ENCODE measurements at regions not wholly inside any gene's neighbourhood (a gene's known extent, or its start where the extent isn't known, plus 50 kb on each side); places are given as distances from the start of the nearest gene placed in this dataset.

DNA sequence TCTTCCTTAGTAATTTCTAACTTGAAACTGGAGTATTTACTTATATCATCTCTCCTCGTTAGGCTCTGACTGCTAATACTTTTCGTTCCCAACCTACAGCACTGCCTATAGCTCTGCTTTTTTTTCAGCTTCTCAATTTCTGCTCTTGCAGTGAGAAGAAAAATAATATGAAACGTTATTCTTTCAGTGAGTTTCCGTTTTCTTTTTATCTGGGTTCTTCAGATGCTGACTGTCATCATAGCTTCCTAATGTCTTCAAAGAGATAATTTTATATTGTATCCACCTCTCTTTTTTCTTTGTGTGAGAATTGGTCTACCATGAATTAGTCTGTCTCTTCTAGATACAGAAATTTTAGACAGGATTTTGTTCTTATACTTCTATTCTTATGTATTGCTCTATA lies 454.9 kb downstream of the LMO7 start:
- no peaks in the 10 kb centered on the region for H3K4me1 ChIP-seq (ENCODE audit: control insufficient read depth, extremely low read depth, insufficient read depth, low read length)
- H3K4me3 ChIP-seq (ENCODE audit: control insufficient read depth in 2 of 3, extremely low read depth in 1 of 3, insufficient read depth in 2 of 3, low read depth in 1 of 3, low read length in 3 of 3), result no peak overlapping the region
- H4K20me1 ChIP-seq (ENCODE audit: control insufficient read depth, extremely low read depth, insufficient read depth, low read length), result no peaks in the 10 kb centered on the region
- FAIRE-seq (no peak), DNase-seq (ENCODE audit: low read depth, low spot score) (no peak)
- no peaks in the 10 kb centered on the region for H3K27me3 ChIP-seq (ENCODE audit: control insufficient read depth, extremely low read depth, insufficient read depth, low read length)
- no peak overlapping the region for H3K27ac ChIP-seq (ENCODE audit: control insufficient read depth, insufficient read depth, low read length)
- no peaks in the 10 kb centered on the region for H3K79me2 ChIP-seq (ENCODE audit: control insufficient read depth, insufficient read depth, low read length)
- H2AFZ ChIP-seq (ENCODE audit: control insufficient read depth, low read length), result no peak overlapping the region
- no peak overlapping the region for H3K9ac ChIP-seq (ENCODE audit: control insufficient read depth, extremely low read depth, insufficient read depth, low read length)
- no peaks in the 10 kb centered on the region for H3K36me3 ChIP-seq (ENCODE audit: control insufficient read depth in 2 of 2, extremely low read depth in 1 of 2, insufficient read depth in 2 of 2, low read length in 2 of 2)
- H3K4me2 ChIP-seq (ENCODE audit: control insufficient read depth, extremely low read depth, insufficient read depth, low read depth, low read length), result no peak overlapping the region
- H3K9me1 ChIP-seq (ENCODE audit: control insufficient read depth, extremely low read depth, insufficient read depth, low read length), result no peaks in the 10 kb centered on the region
- TF ChIP-seq, protein P1, sequence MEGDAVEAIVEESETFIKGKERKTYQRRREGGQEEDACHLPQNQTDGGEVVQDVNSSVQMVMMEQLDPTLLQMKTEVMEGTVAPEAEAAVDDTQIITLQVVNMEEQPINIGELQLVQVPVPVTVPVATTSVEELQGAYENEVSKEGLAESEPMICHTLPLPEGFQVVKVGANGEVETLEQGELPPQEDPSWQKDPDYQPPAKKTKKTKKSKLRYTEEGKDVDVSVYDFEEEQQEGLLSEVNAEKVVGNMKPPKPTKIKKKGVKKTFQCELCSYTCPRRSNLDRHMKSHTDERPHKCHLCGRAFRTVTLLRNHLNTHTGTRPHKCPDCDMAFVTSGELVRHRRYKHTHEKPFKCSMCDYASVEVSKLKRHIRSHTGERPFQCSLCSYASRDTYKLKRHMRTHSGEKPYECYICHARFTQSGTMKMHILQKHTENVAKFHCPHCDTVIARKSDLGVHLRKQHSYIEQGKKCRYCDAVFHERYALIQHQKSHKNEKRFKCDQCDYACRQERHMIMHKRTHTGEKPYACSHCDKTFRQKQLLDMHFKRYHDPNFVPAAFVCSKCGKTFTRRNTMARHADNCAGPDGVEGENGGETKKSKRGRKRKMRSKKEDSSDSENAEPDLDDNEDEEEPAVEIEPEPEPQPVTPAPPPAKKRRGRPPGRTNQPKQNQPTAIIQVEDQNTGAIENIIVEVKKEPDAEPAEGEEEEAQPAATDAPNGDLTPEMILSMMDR (optimal IDR thresholded peaks at IDR 0.05 in 1 of 3, IDR thresholded peaks at IDR 0.05 in 1 of 3, conservative IDR thresholded peaks at IDR 0.05 in 1 of 3; ENCODE audit: extremely low read depth in 1 of 3, insufficient read depth in 2 of 3, low read length in 3 of 3), result no peak
- TF ChIP-seq EZH2 (IDR thresholded peaks at IDR 0.05; ENCODE audit: low read length), result no peak
- no peaks in the 10 kb centered on the region for H3K9me3 ChIP-seq (ENCODE audit: control insufficient read depth, low read depth, low read length)
- dilution Hi-C loops (cut with MboI; ENCODE audit: extremely low pct_ligation_motif_present, low sequenced_read_pairs), result no loop called here

DNA sequence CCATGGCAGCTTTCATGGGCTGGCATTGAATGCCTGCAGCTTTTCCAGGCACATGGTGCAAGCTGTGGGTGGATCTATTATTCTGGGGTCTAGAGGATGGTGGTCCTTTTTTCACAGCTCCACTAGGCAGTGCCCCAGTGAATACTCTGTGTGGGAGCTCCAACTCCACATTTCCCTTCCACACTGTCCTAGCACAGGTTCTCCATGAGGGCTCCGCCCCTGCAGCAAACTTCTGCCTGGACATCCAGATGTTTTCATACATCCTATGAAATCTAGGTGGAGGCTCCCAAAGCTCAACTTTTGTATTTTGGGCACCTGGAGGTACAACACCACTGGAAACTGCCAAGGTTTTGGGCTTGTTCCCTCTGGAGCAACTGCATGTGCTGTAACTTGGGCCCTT lies 450.6 kb downstream of the LMO7 start:
- DNase-seq (ENCODE audit: low read depth, low spot score) (no peak), FAIRE-seq (no peak)
- H3K9ac ChIP-seq (ENCODE audit: control insufficient read depth, extremely low read depth, insufficient read depth, low read length), result no peak overlapping the region
- no peaks in the 10 kb centered on the region for H3K9me3 ChIP-seq (ENCODE audit: control insufficient read depth, low read depth, low read length)
- dilution Hi-C loops (cut with MboI; ENCODE audit: extremely low pct_ligation_motif_present, low sequenced_read_pairs), result no loop called here
- no peaks in the 10 kb centered on the region for H3K27me3 ChIP-seq (ENCODE audit: control insufficient read depth, extremely low read depth, insufficient read depth, low read length)
- H3K4me3 ChIP-seq (ENCODE audit: control insufficient read depth in 2 of 3, extremely low read depth in 1 of 3, insufficient read depth in 2 of 3, low read depth in 1 of 3, low read length in 3 of 3), result no peak overlapping the region
- TF ChIP-seq, protein P1 (optimal IDR thresholded peaks at IDR 0.05 in 1 of 3, IDR thresholded peaks at IDR 0.05 in 1 of 3, conservative IDR thresholded peaks at IDR 0.05 in 1 of 3; ENCODE audit: extremely low read depth in 1 of 3, insufficient read depth in 2 of 3, low read length in 3 of 3), result no peak
- TF ChIP-seq EZH2 (IDR thresholded peaks at IDR 0.05; ENCODE audit: low read length), result no peak
- H3K79me2 ChIP-seq (ENCODE audit: control insufficient read depth, insufficient read depth, low read length), result no peaks in the 10 kb centered on the region
- no peak overlapping the region for H3K4me2 ChIP-seq (ENCODE audit: control insufficient read depth, extremely low read depth, insufficient read depth, low read depth, low read length)
- no peaks in the 10 kb centered on the region for H3K4me1 ChIP-seq (ENCODE audit: control insufficient read depth, extremely low read depth, insufficient read depth, low read length)
- H4K20me1 ChIP-seq (ENCODE audit: control insufficient read depth, extremely low read depth, insufficient read depth, low read length), result no peaks in the 10 kb centered on the region
- no peak overlapping the region for H3K27ac ChIP-seq (ENCODE audit: control insufficient read depth, insufficient read depth, low read length)
- no peaks in the 10 kb centered on the region for H3K9me1 ChIP-seq (ENCODE audit: control insufficient read depth, extremely low read depth, insufficient read depth, low read length)
- H3K36me3 ChIP-seq (ENCODE audit: control insufficient read depth in 2 of 2, extremely low read depth in 1 of 2, insufficient read depth in 2 of 2, low read length in 2 of 2), result no peaks in the 10 kb centered on the region
- H2AFZ ChIP-seq (ENCODE audit: control insufficient read depth, low read length), result no peak overlapping the region
